ENCODE measurements at regions not wholly inside any gene's neighbourhood (a gene's known extent, or its start where the extent isn't known, plus 50 kb on each side); places are given as distances from the start of the nearest gene placed in this dataset.
A peak's percentile ranks its signal among the peaks of the same experiment; 100 is the strongest.

DNA sequence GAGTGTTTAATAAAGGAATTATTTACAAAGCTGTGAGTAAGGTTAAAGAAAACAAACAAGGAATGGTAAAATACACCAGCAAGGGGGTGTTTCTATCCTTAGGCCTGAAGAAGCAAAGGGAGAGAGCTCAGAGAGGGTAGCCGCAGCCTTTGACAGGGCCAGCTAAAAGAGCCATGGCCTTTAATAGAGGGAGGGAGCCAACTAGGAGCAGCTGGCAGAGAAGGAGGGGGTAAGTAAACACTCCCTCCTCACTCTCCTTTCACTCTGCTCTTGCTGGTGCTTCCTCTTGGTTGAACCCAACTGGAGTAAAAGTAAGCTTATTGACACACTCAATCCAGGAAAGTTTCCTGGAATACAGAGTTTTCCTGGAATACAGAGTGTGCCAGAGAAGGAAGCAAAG lies 87.5 kb downstream of the CH25H start:
- no peak overlapping the region for H3K4me3 ChIP-seq (ENCODE audit: low read depth, low read length)
- TF ChIP-seq, protein P1, sequence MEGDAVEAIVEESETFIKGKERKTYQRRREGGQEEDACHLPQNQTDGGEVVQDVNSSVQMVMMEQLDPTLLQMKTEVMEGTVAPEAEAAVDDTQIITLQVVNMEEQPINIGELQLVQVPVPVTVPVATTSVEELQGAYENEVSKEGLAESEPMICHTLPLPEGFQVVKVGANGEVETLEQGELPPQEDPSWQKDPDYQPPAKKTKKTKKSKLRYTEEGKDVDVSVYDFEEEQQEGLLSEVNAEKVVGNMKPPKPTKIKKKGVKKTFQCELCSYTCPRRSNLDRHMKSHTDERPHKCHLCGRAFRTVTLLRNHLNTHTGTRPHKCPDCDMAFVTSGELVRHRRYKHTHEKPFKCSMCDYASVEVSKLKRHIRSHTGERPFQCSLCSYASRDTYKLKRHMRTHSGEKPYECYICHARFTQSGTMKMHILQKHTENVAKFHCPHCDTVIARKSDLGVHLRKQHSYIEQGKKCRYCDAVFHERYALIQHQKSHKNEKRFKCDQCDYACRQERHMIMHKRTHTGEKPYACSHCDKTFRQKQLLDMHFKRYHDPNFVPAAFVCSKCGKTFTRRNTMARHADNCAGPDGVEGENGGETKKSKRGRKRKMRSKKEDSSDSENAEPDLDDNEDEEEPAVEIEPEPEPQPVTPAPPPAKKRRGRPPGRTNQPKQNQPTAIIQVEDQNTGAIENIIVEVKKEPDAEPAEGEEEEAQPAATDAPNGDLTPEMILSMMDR (conservative IDR thresholded peaks at IDR 0.05; ENCODE audit: low read depth, low read length), result no peak
- DNase-seq (ENCODE audit: low read depth), result no peak

DNA sequence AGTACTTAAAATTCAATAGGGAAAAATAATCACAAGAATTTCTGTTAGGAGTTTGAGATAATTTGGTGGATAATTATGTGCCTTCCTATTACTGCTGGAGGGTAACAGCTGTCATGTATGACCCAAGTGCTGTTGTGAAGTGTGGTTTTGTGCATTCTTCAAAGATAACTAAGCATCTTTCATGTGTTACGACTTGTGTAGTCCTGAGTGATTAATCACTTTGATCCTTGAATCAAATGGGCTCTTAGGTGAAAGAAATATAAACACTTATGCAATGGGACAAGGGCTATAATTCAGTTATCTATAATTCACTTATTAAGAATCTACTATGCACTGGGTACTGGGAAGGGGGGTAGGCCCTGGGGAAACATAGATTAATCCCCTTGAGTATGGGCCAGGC lies 89.0 kb downstream of the CH25H start:
- H3K4me3 ChIP-seq (ENCODE audit: low read depth, low read length), result no peak overlapping the region
- DNase-seq (ENCODE audit: low read depth), result peak; percentile 78
- TF ChIP-seq, protein P1 (conservative IDR thresholded peaks at IDR 0.05; ENCODE audit: low read depth, low read length), result no peak

DNA sequence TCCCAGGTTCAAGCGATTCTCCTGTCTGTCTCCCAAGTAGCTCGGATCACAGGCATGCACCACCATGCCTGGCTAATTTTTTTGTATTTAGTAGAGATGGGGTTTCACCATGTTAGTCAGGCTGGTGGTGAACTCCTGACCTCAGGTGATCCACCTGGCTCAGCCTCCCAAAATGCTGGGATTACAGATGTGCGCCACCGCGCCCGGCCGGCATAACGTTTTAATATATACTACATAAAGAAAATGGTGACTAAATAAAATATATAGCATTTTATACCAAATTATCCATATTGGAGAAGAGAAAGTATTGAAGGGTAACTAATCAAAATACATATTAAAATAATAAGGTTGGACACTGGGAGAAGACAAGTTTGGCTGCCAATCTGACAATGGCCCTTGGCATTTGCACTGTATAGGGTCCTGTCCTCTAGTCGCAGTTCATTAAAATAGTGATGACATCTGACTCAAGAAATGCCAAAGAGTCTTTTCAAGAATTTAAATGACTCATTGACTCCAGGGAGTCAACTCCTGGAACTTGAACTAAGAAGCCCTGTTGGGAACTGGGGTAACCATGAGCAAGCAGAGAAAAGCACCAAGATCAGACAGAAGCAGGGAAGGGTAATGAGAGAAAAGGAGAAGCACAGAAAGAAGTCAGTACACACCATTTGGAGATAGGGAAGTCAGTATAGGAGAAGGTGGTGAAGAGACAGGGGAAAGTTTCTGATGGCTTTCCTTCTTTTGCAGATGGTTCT lies 91.1 kb downstream of the CH25H start:
- TF ChIP-seq, protein P1 (conservative IDR thresholded peaks at IDR 0.05; ENCODE audit: low read depth, low read length), result no peak
- H3K4me3 ChIP-seq (ENCODE audit: low read depth, low read length), result no peak overlapping the region
- DNase-seq (ENCODE audit: low read depth), result peak; percentile 82

DNA sequence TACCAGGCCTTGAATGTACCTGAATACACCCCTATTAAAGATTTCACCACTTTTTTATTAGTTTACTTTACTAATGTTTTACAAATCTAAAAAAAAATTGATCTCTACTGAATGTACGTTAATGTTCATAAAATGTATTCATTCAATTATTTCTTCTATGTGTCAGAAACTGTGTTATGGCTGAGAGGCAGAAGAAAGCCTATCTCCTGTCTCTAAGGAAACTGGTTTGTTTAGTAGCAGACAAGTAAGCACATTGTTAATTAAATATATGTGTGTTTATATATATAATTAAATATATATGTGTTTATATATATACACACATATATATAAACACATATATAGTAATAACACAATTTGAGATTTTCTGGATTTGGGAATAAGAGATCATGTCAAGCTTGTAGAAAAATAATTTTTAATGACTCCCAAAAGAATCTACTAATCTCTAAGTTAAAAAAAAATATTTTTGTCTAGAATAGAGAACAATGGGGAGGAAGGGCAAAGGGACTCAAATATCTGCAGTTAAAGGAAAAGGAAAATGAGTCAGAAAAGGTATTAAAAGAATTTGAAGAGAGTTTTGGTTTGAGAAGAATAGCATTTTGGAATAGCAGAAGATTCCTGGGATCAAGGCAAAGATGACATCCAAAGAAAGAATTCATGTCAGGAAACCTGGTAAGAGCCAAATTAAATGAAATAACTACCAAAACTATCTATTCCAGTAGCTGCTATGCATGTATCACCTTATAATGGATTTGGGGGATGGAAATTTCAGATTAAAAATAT lies 92.1 kb downstream of the CH25H start:
- no peak overlapping the region for H3K4me3 ChIP-seq (ENCODE audit: low read depth, low read length)
- no peak for DNase-seq (ENCODE audit: low read depth)
- TF ChIP-seq, protein P1 (conservative IDR thresholded peaks at IDR 0.05; ENCODE audit: low read depth, low read length), result no peak

DNA sequence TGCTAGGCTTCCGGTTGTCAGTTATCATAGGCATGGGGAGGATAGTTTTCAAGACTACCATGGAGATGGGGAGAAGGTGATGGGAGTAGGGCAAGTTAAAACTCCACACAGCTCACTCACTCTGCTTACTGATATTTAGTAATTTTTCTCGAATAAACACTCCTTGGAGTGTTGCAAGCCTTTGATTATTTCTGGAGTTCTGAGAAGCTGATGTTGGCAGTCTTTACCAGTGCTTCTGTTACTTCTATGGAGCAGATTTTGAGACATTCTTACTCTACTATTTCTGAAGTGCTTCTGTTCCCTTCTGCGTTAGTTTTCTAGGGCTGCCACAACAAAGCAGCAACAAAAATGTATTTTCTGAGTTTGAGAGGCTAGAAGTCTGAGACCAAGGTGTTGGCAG lies 104.4 kb downstream of the CH25H start:
- no peak overlapping the region for H3K4me3 ChIP-seq (ENCODE audit: low read depth, low read length)
- DNase-seq (ENCODE audit: low read depth), result no peak
- TF ChIP-seq, protein P1 (conservative IDR thresholded peaks at IDR 0.05; ENCODE audit: low read depth, low read length), result no peak

DNA sequence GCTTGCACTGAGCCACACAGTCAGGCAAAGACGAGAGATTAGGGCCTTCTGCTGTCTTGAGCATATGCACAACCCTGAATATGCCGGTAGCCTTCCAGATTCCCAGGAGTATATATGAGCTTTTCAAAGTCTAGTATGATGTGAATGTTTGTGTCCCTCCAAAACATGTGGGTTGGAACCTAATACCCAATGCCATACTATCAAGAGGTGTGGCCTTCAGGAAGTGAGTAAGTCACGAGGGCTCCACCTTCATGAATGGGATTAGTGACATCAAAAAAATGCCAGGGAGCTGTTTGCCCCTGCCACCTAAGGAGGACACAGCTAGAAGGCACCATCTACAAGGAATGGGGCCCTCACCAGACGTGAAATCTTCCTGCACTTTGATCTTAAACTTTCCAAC lies 105.2 kb downstream of the CH25H start:
- no peak overlapping the region for H3K4me3 ChIP-seq (ENCODE audit: low read depth, low read length)
- DNase-seq (ENCODE audit: low read depth), result no peak
- TF ChIP-seq, protein P1 (conservative IDR thresholded peaks at IDR 0.05; ENCODE audit: low read depth, low read length), result no peak
